Endothelial cell of umbilical vein (primary cell): ENCODE measurements at regions not wholly inside any gene's neighbourhood (a gene's known extent, or its start where the extent isn't known, plus 50 kb on each side); places are given as distances from the start of the nearest gene placed in this dataset.
A peak's percentile ranks its signal among the peaks of the same experiment; 100 is the strongest.

ENCODE experiments used
- BruUV-seq: library from RNA; stranded (reverse); fragments of 400-500 nt; replicated peaks from 2 replicates; lab custom pipeline; 2021; lab: Mats Ljungman, UMichigan
- CTCF ChIA-PET: fragments of 300-600, 350-600 bp; sonication (Branson Sonifier 250); formaldehyde crosslinking; loops from one replicate; lab custom pipeline; 2021; ENCODE audit warnings: antibody characterized with exemption, inconsistent platforms; lab: Charles Lee
- POLR2A ChIA-PET: fragments of 300-600, 350-600 bp; sonication (Branson Sonifier 250); formaldehyde crosslinking; loops from one replicate; lab custom pipeline; 2021; ENCODE audit warnings: antibody characterized with exemption, inconsistent platforms; lab: Charles Lee
- DNase-seq: peaks from one replicate; pipeline ENCODE4 v3.0.0-alpha.2; 2011; ENCODE audit warnings: low read depth, low spot score
- FAIRE-seq: peaks from 2 replicates; lab custom pipeline; 2011; peaks lifted over from hg19 to GRCh38; lab: Jason Lieb, UNC
- H2AFZ ChIP-seq: 2 replicates; pipeline ENCODE4 v1.6.0; 2012; ENCODE audit warnings: low read depth, low read length, control low read depth, inconsistent platforms
- H3K27ac ChIP-seq: 2 replicates; pipeline ENCODE4 v1.5.1; 2011; ENCODE audit warnings: low read depth, mild to moderate bottlenecking, control low read depth, low read length, moderate library complexity; ENCODE audit not compliant: insufficient read depth
- H3K27me3 ChIP-seq, 2 experiments: 2 replicates each; pipeline versions ENCODE4 v1.6.0 to v1.6.1; 2011; ENCODE audit warnings: low read length in 2 of 2, mixed read lengths in 1 of 2; ENCODE audit not compliant: control insufficient read depth in 2 of 2, insufficient read depth in 2 of 2
- H3K36me3 ChIP-seq, 2 experiments: 2 replicates in 1 of 2; 3 replicates in 1 of 2; pipeline ENCODE4 v1.5.1; 2011; ENCODE audit warnings: low read length in 2 of 2, mild to moderate bottlenecking in 1 of 2, moderate library complexity in 1 of 2; ENCODE audit not compliant: control insufficient read depth in 2 of 2, insufficient read depth in 2 of 2; ENCODE audit errors: extremely low read depth in 1 of 2
- H3K4me1 ChIP-seq: 3 replicates; pipeline ENCODE4 v1.5.1; 2011; ENCODE audit warnings: mild to moderate bottlenecking, low read length; ENCODE audit not compliant: control insufficient read depth, insufficient read depth; ENCODE audit errors: extremely low read depth
- H3K4me2 ChIP-seq: 2 replicates; pipeline ENCODE4 v1.6.1; 2011; ENCODE audit warnings: low read length, control low read depth, mixed read lengths; ENCODE audit not compliant: insufficient read depth
- H3K4me3 ChIP-seq, 3 experiments: fragments of 200-600 bp in 1 of 3; sonication (generic), shearing (Covaris generic) in 1 of 3; replicated peaks in 1 of 3; 2 replicates each; pipeline ENCODE4 v1.5.1; 2011 to 2016; ENCODE audit warnings: control low read depth in 3 of 3, low read length in 3 of 3, mild to moderate bottlenecking in 2 of 3, inconsistent platforms in 1 of 3, low read depth in 1 of 3, moderate library complexity in 1 of 3; ENCODE audit not compliant: insufficient read depth in 1 of 3
- H3K79me2 ChIP-seq: 2 replicates; pipeline ENCODE4 v1.6.0; 2012; ENCODE audit warnings: low read length, inconsistent platforms; ENCODE audit not compliant: control insufficient read depth, insufficient read depth
- H3K9ac ChIP-seq: replicated peaks from 2 replicates; pipeline ENCODE3; 2011; ENCODE audit warnings: low read length, control low read depth; ENCODE audit not compliant: insufficient read depth; ENCODE audit errors: extremely low read depth
- H3K9me1 ChIP-seq: replicated peaks from 3 replicates; pipeline ENCODE4 v1.6.0; 2011; ENCODE audit warnings: mild to moderate bottlenecking, low read length; ENCODE audit not compliant: control insufficient read depth, insufficient read depth; ENCODE audit errors: extremely low read depth
- H3K9me3 ChIP-seq: replicated peaks from 2 replicates; pipeline ENCODE4 v1.5.1; 2012; ENCODE audit warnings: low read length, inconsistent platforms; ENCODE audit not compliant: control insufficient read depth, insufficient read depth
- H4K20me1 ChIP-seq: replicated peaks from 2 replicates; pipeline ENCODE3; 2011; ENCODE audit warnings: mild to moderate bottlenecking, low read length; ENCODE audit not compliant: control insufficient read depth, insufficient read depth; ENCODE audit errors: extremely low read depth
- EZH2 ChIP-seq: IDR thresholded peaks from 2 replicates; pipeline ENCODE4 v1.6.1; 2012; ENCODE audit warnings: borderline replicate concordance, low read depth, mild to moderate bottlenecking, moderate library complexity, low read length, inconsistent platforms; ENCODE audit not compliant: severe bottlenecking
- FOS ChIP-seq: IDR thresholded peaks from 2 replicates; pipeline ENCODE4 v1.6.1; 2011; ENCODE audit warnings: mild to moderate bottlenecking, low read length, moderate library complexity, borderline replicate concordance; ENCODE audit not compliant: insufficient read depth
- GATA2 ChIP-seq: IDR thresholded peaks from 2 replicates; pipeline ENCODE4 v1.7.0; 2011; ENCODE audit warnings: low read depth, mild to moderate bottlenecking, moderate library complexity, mixed read lengths, low read length; ENCODE audit not compliant: insufficient read length, insufficient read depth
- JUN ChIP-seq: IDR thresholded peaks from 2 replicates; pipeline ENCODE4 v1.6.1; 2011; ENCODE audit warnings: borderline replicate concordance, low read depth; ENCODE audit not compliant: insufficient read length, insufficient read depth
- MYC ChIP-seq: IDR thresholded peaks from one replicate; pipeline ENCODE4 v1.6.1; 2011; ENCODE audit warnings: mild to moderate bottlenecking, low read depth, low read length
- POLR2A ChIP-seq: IDR thresholded peaks from 2 replicates; pipeline ENCODE4 v1.6.1; 2012; ENCODE audit warnings: low read depth, mild to moderate bottlenecking, control low read depth, low read length
- POLR2AphosphoS5 ChIP-seq: IDR thresholded peaks from 2 replicates; pipeline ENCODE4 v1.6.1; 2012; ENCODE audit warnings: low read depth, mild to moderate bottlenecking, control low read depth, low read length, moderate library complexity; ENCODE audit not compliant: insufficient read depth
- dilution Hi-C: fragments of 300-500 bp; cut with MboI; formaldehyde crosslinking; loops from one replicate; pipeline ENCODE4 v1.15.0; 2019; ENCODE audit warnings: low sequenced_read_pairs; ENCODE audit not compliant: extremely low pct_ligation_motif_present
- intact Hi-C: fragments of 100-400 bp; cut with micrococcal nuclease; formaldehyde crosslinking; loops from one replicate; pipeline ENCODE4 v1.10.0; 2022
- TF ChIP-seq, protein P1 (sequence below), 2 donors: IDR thresholded peaks; 1 replicate in 1 of 2; 2 replicates in 1 of 2; pipeline ENCODE4 v1.5.1; 2011; ENCODE audit warnings: low read length in 2 of 2, mild to moderate bottlenecking in 2 of 2, moderate library complexity in 2 of 2, control low read depth in 1 of 2, inconsistent platforms in 1 of 2, low read depth in 1 of 2; ENCODE audit not compliant: insufficient read depth in 1 of 2; ENCODE audit errors: extremely low read depth in 1 of 2
- TF ChIP-seq, protein P2 (sequence below): IDR thresholded peaks from 2 replicates; pipeline ENCODE4 v1.6.1; 2011; ENCODE audit not compliant: insufficient read depth, insufficient read length

- no peak overlapping the region for H3K9ac ChIP-seq
- no peaks in the 10 kb centered on the region for H3K9me1 ChIP-seq
- DNase-seq = peak; percentile 4
- H3K79me2 ChIP-seq = no peaks in the 10 kb centered on the region
- dilution Hi-C loops = no loop called here
- no peaks in the 10 kb centered on the region for H3K9me3 ChIP-seq
- no peak overlapping the region for H2AFZ ChIP-seq
- FAIRE-seq = no peak
- TF ChIP-seq, protein P1, sequence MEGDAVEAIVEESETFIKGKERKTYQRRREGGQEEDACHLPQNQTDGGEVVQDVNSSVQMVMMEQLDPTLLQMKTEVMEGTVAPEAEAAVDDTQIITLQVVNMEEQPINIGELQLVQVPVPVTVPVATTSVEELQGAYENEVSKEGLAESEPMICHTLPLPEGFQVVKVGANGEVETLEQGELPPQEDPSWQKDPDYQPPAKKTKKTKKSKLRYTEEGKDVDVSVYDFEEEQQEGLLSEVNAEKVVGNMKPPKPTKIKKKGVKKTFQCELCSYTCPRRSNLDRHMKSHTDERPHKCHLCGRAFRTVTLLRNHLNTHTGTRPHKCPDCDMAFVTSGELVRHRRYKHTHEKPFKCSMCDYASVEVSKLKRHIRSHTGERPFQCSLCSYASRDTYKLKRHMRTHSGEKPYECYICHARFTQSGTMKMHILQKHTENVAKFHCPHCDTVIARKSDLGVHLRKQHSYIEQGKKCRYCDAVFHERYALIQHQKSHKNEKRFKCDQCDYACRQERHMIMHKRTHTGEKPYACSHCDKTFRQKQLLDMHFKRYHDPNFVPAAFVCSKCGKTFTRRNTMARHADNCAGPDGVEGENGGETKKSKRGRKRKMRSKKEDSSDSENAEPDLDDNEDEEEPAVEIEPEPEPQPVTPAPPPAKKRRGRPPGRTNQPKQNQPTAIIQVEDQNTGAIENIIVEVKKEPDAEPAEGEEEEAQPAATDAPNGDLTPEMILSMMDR (IDR thresholded peaks at IDR 0.05; ENCODE audit: extremely low read depth in 1 of 2, insufficient read depth in 1 of 2, low read depth in 1 of 2, low read length in 2 of 2) = no peak
- TF ChIP-seq EZH2 = no peak
- no peak for TF ChIP-seq JUN
- no peak for TF ChIP-seq FOS
- TF ChIP-seq GATA2 = no peak
- TF ChIP-seq POLR2A = no peak
- TF ChIP-seq POLR2AphosphoS5 = no peak
- TF ChIP-seq, protein P2, sequence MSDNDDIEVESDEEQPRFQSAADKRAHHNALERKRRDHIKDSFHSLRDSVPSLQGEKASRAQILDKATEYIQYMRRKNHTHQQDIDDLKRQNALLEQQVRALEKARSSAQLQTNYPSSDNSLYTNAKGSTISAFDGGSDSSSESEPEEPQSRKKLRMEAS = no peak
- TF ChIP-seq MYC = no peak
- ChIA-PET CTCF (no interaction called here), POLR2A (no interaction called here)
- BruUV-seq = no TSS peak
- no peak overlapping the region for H3K4me2 ChIP-seq
- peaks cover 3% of the 10 kb centered on the region for H3K4me1 ChIP-seq
- H4K20me1 ChIP-seq = no peaks in the 10 kb centered on the region
- H3K36me3 ChIP-seq = no peaks in the 10 kb centered on the region
- no peak overlapping the region for H3K4me3 ChIP-seq
- H3K27ac ChIP-seq = no peak overlapping the region
- no peaks in the 10 kb centered on the region for H3K27me3 ChIP-seq
- intact Hi-C loops = no loop called here
These were observed 536.1 kb downstream of the PYDC2 start for GRCh38 chr3:191997093-191997492.
